Karpas-422 (cell line): ENCODE measurements at regions not wholly inside any gene's neighbourhood (a gene's known extent, or its start where the extent isn't known, plus 50 kb on each side); places are given as distances from the start of the nearest gene placed in this dataset.

Experiments
- DNase-seq: peaks from one replicate; pipeline ENCODE4 v3.0.0-alpha.2; 2015
- H2AFZ ChIP-seq: fragments of 200-600 bp; sonication (generic); 2 replicates; pipeline ENCODE4 v1.6.1; 2014; ENCODE audit warnings: antibody characterized with exemption, low read length, mixed read lengths
- H3K27ac ChIP-seq: fragments of 200-600 bp; sonication (generic); 2 replicates; pipeline ENCODE4 v1.5.1; 2014; ENCODE audit warnings: mild to moderate bottlenecking, low read length, moderate library complexity
- H3K27me3 ChIP-seq: fragments of 200-600 bp; sonication (generic); 2 replicates; pipeline ENCODE4 v1.6.1; 2014; ENCODE audit warnings: low read length, mixed read lengths
- H3K36me3 ChIP-seq: fragments of 200-600 bp; sonication (generic); 2 replicates; pipeline ENCODE4 v1.6.1; 2014; ENCODE audit warnings: low read length, mixed read lengths; ENCODE audit not compliant: insufficient read depth
- H3K4me1 ChIP-seq: fragments of 200-600 bp; sonication (generic); 2 replicates; pipeline ENCODE4 v1.6.1; 2014; ENCODE audit warnings: mild to moderate bottlenecking, low read length, mixed read lengths
- H3K4me2 ChIP-seq: fragments of 200-600 bp; sonication (generic); 2 replicates; pipeline ENCODE4 v1.6.1; 2014; ENCODE audit warnings: low read length, low read depth, mild to moderate bottlenecking; ENCODE audit not compliant: poor library complexity, severe bottlenecking
- H3K4me3 ChIP-seq: fragments of 200-600 bp; sonication (generic); 2 replicates; pipeline ENCODE4 v1.5.1; 2014; ENCODE audit warnings: mild to moderate bottlenecking, antibody characterized with exemption, low read length, mixed read lengths
- H3K79me2 ChIP-seq: fragments of 200-600 bp; sonication (generic); 2 replicates; pipeline ENCODE4 v1.6.1; 2014; ENCODE audit warnings: mild to moderate bottlenecking, low read length, mixed read lengths
- H3K9ac ChIP-seq: fragments of 200-600 bp; sonication (generic); 2 replicates; pipeline ENCODE4 v1.6.0; 2014; ENCODE audit warnings: low read length
- H3K9me2 ChIP-seq: fragments of 200-600 bp; sonication (generic), shearing (Covaris generic); replicated peaks from 2 replicates; pipeline ENCODE4 v1.6.0; 2014; ENCODE audit warnings: mild to moderate bottlenecking, low read length, moderate library complexity; ENCODE audit not compliant: insufficient read depth
- H3K9me3 ChIP-seq: fragments of 300-700, 200-600 bp; sonication (generic); 2 replicates; pipeline ENCODE4 v1.6.1; 2014; ENCODE audit warnings: low read length, mixed read lengths
- H4K20me1 ChIP-seq: fragments of 200-600 bp; sonication (generic); 2 replicates; pipeline ENCODE4 v1.6.1; 2014; ENCODE audit warnings: mild to moderate bottlenecking, antibody characterized with exemption, low read length, low read depth; ENCODE audit not compliant: insufficient read depth

- H3K9me3 ChIP-seq, result peaks cover 8% of the 10 kb centered on the region
- H3K27ac ChIP-seq, result no peak overlapping the region
- H3K9ac ChIP-seq, result no peak overlapping the region
- H3K4me2 ChIP-seq, result no peak overlapping the region
- H3K79me2 ChIP-seq, result no peaks in the 10 kb centered on the region
- H2AFZ ChIP-seq, result no peak overlapping the region
- no peaks in the 10 kb centered on the region for H3K9me2 ChIP-seq
- H3K36me3 ChIP-seq, result no peaks in the 10 kb centered on the region
- H4K20me1 ChIP-seq, result no peaks in the 10 kb centered on the region
- no peaks in the 10 kb centered on the region for H3K27me3 ChIP-seq
- no peaks in the 10 kb centered on the region for H3K4me1 ChIP-seq
- DNase-seq, result no peak
- no peak overlapping the region for H3K4me3 ChIP-seq
Measured at GRCh38 chr9:28916348-28916747, 1343.1 kb upstream of the C9orf72 start.

GRCh38 chr9:28921857-28922500, 1348.7 kb upstream of the C9orf72 start:
- Histone ChIP-seq H4K20me1 (no peaks in the 10 kb centered on the region), H3K27me3 (no peaks in the 10 kb centered on the region), H3K4me1 (no peaks in the 10 kb centered on the region), H3K9me3 (peaks cover 13% of the 10 kb centered on the region), H3K79me2 (no peaks in the 10 kb centered on the region), H3K4me2 (no peak overlapping the region), H3K9ac (no peak overlapping the region), H3K36me3 (no peaks in the 10 kb centered on the region), H3K4me3 (no peak overlapping the region), H2AFZ (no peak overlapping the region), H3K9me2 (no peaks in the 10 kb centered on the region), H3K27ac (no peak overlapping the region)
- no peak for DNase-seq

- no peak overlapping the region for H3K4me2 ChIP-seq
- no peak overlapping the region for H3K27ac ChIP-seq
- no peaks in the 10 kb centered on the region for H4K20me1 ChIP-seq
- peaks cover 13% of the 10 kb centered on the region for H3K9me3 ChIP-seq
- no peaks in the 10 kb centered on the region for H3K9me2 ChIP-seq
- no peaks in the 10 kb centered on the region for H3K36me3 ChIP-seq
- H3K4me3 ChIP-seq, result no peak overlapping the region
- no peaks in the 10 kb centered on the region for H3K79me2 ChIP-seq
- DNase-seq, result no peak
- no peak overlapping the region for H2AFZ ChIP-seq
- H3K4me1 ChIP-seq, result no peaks in the 10 kb centered on the region
- H3K9ac ChIP-seq, result no peak overlapping the region
- H3K27me3 ChIP-seq, result no peaks in the 10 kb centered on the region
Measured at GRCh38 chr9:28922891-28923290, 1349.6 kb upstream of the C9orf72 start.

GRCh38 chr9:28923351-28923750, 1350.1 kb upstream of the C9orf72 start:
- no peaks in the 10 kb centered on the region for H3K9me2 ChIP-seq
- H3K27ac ChIP-seq, result no peak overlapping the region
- H3K4me1 ChIP-seq, result no peaks in the 10 kb centered on the region
- no peak for DNase-seq
- H4K20me1 ChIP-seq, result no peaks in the 10 kb centered on the region
- no peaks in the 10 kb centered on the region for H3K27me3 ChIP-seq
- no peak overlapping the region for H3K4me2 ChIP-seq
- no peaks in the 10 kb centered on the region for H3K79me2 ChIP-seq
- no peak overlapping the region for H2AFZ ChIP-seq
- no peaks in the 10 kb centered on the region for H3K36me3 ChIP-seq
- H3K9me3 ChIP-seq, result peaks cover 13% of the 10 kb centered on the region
- no peak overlapping the region for H3K4me3 ChIP-seq
- H3K9ac ChIP-seq, result no peak overlapping the region

- DNase-seq, result no peak
- Histone ChIP-seq H3K4me1 (no peaks in the 10 kb centered on the region), H3K27ac (no peak overlapping the region), H3K9me3 (peaks cover 10% of the 10 kb centered on the region; the same call in 1 of the 2 replicates), H3K79me2 (no peaks in the 10 kb centered on the region), H3K9me2 (no peaks in the 10 kb centered on the region), H4K20me1 (no peaks in the 10 kb centered on the region), H3K4me3 (no peak overlapping the region), H2AFZ (no peak overlapping the region), H3K27me3 (no peaks in the 10 kb centered on the region), H3K4me2 (no peak overlapping the region), H3K36me3 (no peaks in the 10 kb centered on the region), H3K9ac (no peak overlapping the region)
Measured at GRCh38 chr9:28925157-28925556, 1351.9 kb upstream of the C9orf72 start.

- no peak for DNase-seq
- Histone ChIP-seq H4K20me1 (no peaks in the 10 kb centered on the region), H3K9ac (no peak overlapping the region), H3K27ac (no peak overlapping the region), H3K4me1 (no peaks in the 10 kb centered on the region), H3K9me3 (peaks cover 10% of the 10 kb centered on the region; the same call in 1 of the 2 replicates), H3K9me2 (no peaks in the 10 kb centered on the region), H3K36me3 (no peaks in the 10 kb centered on the region), H3K4me2 (no peak overlapping the region), H3K4me3 (no peak overlapping the region), H3K27me3 (no peaks in the 10 kb centered on the region), H3K79me2 (no peaks in the 10 kb centered on the region), H2AFZ (no peak overlapping the region)
Measured at GRCh38 chr9:28926306-28926705, 1353.0 kb upstream of the C9orf72 start.

GRCh38 chr9:28927691-28928090, 1354.4 kb upstream of the C9orf72 start:
- Histone ChIP-seq H3K9me3 (peaks cover 10% of the 10 kb centered on the region; the same call in 1 of the 2 replicates), H3K27me3 (no peaks in the 10 kb centered on the region), H3K36me3 (no peaks in the 10 kb centered on the region), H3K4me1 (no peaks in the 10 kb centered on the region), H3K4me3 (no peak overlapping the region), H3K9ac (no peak overlapping the region), H3K27ac (no peak overlapping the region), H3K79me2 (no peaks in the 10 kb centered on the region), H4K20me1 (no peaks in the 10 kb centered on the region), H3K9me2 (no peaks in the 10 kb centered on the region), H2AFZ (no peak overlapping the region), H3K4me2 (no peak overlapping the region)
- DNase-seq, result no peak

- Histone ChIP-seq H4K20me1 (no peaks in the 10 kb centered on the region), H3K79me2 (no peaks in the 10 kb centered on the region), H3K9ac (no peak overlapping the region), H3K9me3 (peaks cover 7% of the 10 kb centered on the region; the same call in 1 of the 2 replicates), H3K4me3 (no peak overlapping the region), H2AFZ (no peak overlapping the region), H3K27ac (no peak overlapping the region), H3K4me2 (no peak overlapping the region), H3K36me3 (no peaks in the 10 kb centered on the region), H3K9me2 (no peaks in the 10 kb centered on the region), H3K4me1 (no peaks in the 10 kb centered on the region), H3K27me3 (no peaks in the 10 kb centered on the region)
- no peak for DNase-seq
Measured at GRCh38 chr9:28929433-28929832, 1356.2 kb upstream of the C9orf72 start.
